Right atrium auricular region (tissue), 2 donors: ENCODE measurements at regions not wholly inside any gene's neighbourhood (a gene's known extent, or its start where the extent isn't known, plus 50 kb on each side); places are given as distances from the start of the nearest gene placed in this dataset.

Experiments used
- DNase-seq: peaks from one replicate; pipeline ENCODE4 v3.0.0-alpha.2; 2019; ENCODE audit warnings: low spot score
- H3K27ac ChIP-seq, 2 donors: fragments of 200-600 bp; sonication (generic); 1 replicate in 1 of 2; 2 replicates in 1 of 2; pipeline ENCODE4 v1.5.1; 2016 to 2019
- H3K27me3 ChIP-seq, 2 donors: fragments of 200-600 bp; sonication (generic); one replicate each; pipeline versions ENCODE4 v1.5.1 to v1.6.0; 2017 to 2019
- H3K36me3 ChIP-seq: fragments of 200-600 bp; sonication (generic); one replicate; pipeline ENCODE4 v1.5.1; 2016
- H3K4me1 ChIP-seq, 2 donors: fragments of 200-600 bp; sonication (generic); one replicate each; pipeline versions ENCODE4 v1.5.1 to v1.6.0; 2017 to 2019
- H3K4me3 ChIP-seq, 2 donors: fragments of 200-600 bp; sonication (generic); 1 replicate in 1 of 2; 2 replicates in 1 of 2; pipeline ENCODE4 v1.5.1; 2017 to 2019; ENCODE audit warnings: mild to moderate bottlenecking in 1 of 2, moderate library complexity in 1 of 2
- H3K9me3 ChIP-seq, 2 donors: fragments of 200-600 bp; sonication (generic); one replicate each; pipeline ENCODE4 v1.5.1; 2019
- CTCF ChIP-seq, 2 donors: fragments of 200-600 bp; sonication (generic); IDR thresholded peaks; one replicate each; pipeline ENCODE4 v1.5.1; 2019; ENCODE audit warnings: antibody characterized with exemption in 2 of 2

- Histone ChIP-seq H3K4me3 (no peak overlapping the region), H3K27ac (no peak overlapping the region), H3K36me3 (no peaks in the 10 kb centered on the region), H3K9me3 (no peaks in the 10 kb centered on the region), H3K4me1 (peaks cover 0 to 11% of the 10 kb centered on the region in 2 donors), H3K27me3 (no peaks in the 10 kb centered on the region)
- no peak for DNase-seq
- no peak for TF ChIP-seq CTCF (IDR thresholded peaks at IDR 0.05)
These were observed 51.2 kb upstream of the TNS3 start for GRCh38 chr7:47633134-47633533.
